Stimulated activated CD4-positive, alpha-beta T cell treated with anti-CD3 and anti-CD28 coated beads, Interleukin-4, amount 100 ng/mL, for 24 hours (primary cell): ENCODE measurements at regions not wholly inside any gene's neighbourhood (a gene's known extent, or its start where the extent isn't known, plus 50 kb on each side); places are given as distances from the start of the nearest gene placed in this dataset.

Experiments
- DNase-seq: peaks from one replicate; pipeline ENCODE4 v3.0.0-alpha.2; 2020

GRCh38 chr2:180733330-180733729 lies 247.1 kb upstream of the UBE2E3 start:
- no peak for DNase-seq

GRCh38 chr2:180732337-180732736 lies 248.1 kb upstream of the UBE2E3 start:
- no peak for DNase-seq

- no peak for DNase-seq
Observed at GRCh38 chr2:180730976-180731375, 249.4 kb upstream of the UBE2E3 start.

GRCh38 chr2:180728928-180729559 lies 251.4 kb upstream of the UBE2E3 start:
- DNase-seq, result no peak

- no peak for DNase-seq
Observed at GRCh38 chr2:180723712-180724111, 256.7 kb upstream of the UBE2E3 start.

- no peak for DNase-seq
Observed at GRCh38 chr2:180722551-180723239, 257.7 kb upstream of the UBE2E3 start.

- no peak for DNase-seq
Observed at GRCh38 chr2:180720829-180721228, 259.6 kb upstream of the UBE2E3 start.

GRCh38 chr2:180717588-180717987 lies 262.8 kb upstream of the UBE2E3 start:
- DNase-seq, result no peak

GRCh38 chr2:180716186-180717180 lies 263.9 kb upstream of the UBE2E3 start:
- DNase-seq, result no peak

- no peak for DNase-seq
Observed at GRCh38 chr2:180715044-180715443, 265.4 kb upstream of the UBE2E3 start.

GRCh38 chr2:180709392-180710145 lies 270.8 kb upstream of the UBE2E3 start:
- DNase-seq, result no peak

- no peak for DNase-seq
Observed at GRCh38 chr2:180707884-180708205, 272.6 kb upstream of the UBE2E3 start.

- DNase-seq, result no peak
Observed at GRCh38 chr2:180707175-180707883, 273.1 kb upstream of the UBE2E3 start.

- DNase-seq, result no peak
Observed at GRCh38 chr2:180706694-180707093, 273.7 kb upstream of the UBE2E3 start.

- no peak for DNase-seq
Observed at GRCh38 chr2:180705551-180705950, 274.9 kb upstream of the UBE2E3 start.

GRCh38 chr2:180705122-180705521 lies 275.3 kb upstream of the UBE2E3 start:
- no peak for DNase-seq

- no peak for DNase-seq
Observed at GRCh38 chr2:180699657-180700361, 280.6 kb upstream of the UBE2E3 start.

GRCh38 chr2:180698668-180699067 lies 281.7 kb upstream of the UBE2E3 start:
- no peak for DNase-seq

- DNase-seq, result no peak
Observed at GRCh38 chr2:180695586-180696401, 284.6 kb upstream of the UBE2E3 start.
